Left lobe of liver (tissue), 2 donors: ENCODE measurements at regions not wholly inside any gene's neighbourhood (a gene's known extent, or its start where the extent isn't known, plus 50 kb on each side); places are given as distances from the start of the nearest gene placed in this dataset.
"Not testable (repeated sequence)": the region's sequence is repeated elsewhere in the genome, so short reads cannot be mapped to it uniquely, and the experiment has no call there.

ENCODE experiments used
- ATAC-seq: fragments of 200-7000 bp; cut with Tn5 transposase; one replicate; pipeline ENCODE4 v1.9.1; 2020; ENCODE audit warnings: mild to moderate bottlenecking, moderate library complexity
- DNase-seq: peaks from one replicate; pipeline ENCODE4 v3.0.0-alpha.2; 2020; ENCODE audit warnings: low spot score
- donor health status: DM: no; HTN: no; CAD: no; lungs with moderate emphysema.
- donor health status: DM: no; HTN: yes; CAD: no.

DNA sequence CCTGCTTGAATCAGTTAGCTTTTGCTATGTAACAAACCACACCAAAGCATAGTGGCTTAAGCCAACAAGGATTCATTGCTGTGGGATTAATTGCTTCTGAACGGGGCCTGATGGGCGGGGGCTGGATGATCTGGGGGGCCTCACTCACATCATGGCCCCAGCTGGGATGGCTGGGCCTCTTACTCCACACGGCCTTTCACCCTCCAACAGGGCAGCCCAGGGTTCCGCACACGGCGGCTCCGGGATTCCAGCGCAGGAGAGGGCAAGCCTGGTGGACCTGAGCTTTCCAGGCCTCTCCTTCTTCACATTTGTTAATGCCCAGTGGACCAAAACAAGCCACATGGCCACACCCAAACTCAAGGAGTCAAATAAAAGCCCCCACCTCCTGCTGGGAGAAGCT lies 86.3 kb upstream of the PHLPP1 start:
- no peak for DNase-seq
- ATAC-seq, result no peak

DNA sequence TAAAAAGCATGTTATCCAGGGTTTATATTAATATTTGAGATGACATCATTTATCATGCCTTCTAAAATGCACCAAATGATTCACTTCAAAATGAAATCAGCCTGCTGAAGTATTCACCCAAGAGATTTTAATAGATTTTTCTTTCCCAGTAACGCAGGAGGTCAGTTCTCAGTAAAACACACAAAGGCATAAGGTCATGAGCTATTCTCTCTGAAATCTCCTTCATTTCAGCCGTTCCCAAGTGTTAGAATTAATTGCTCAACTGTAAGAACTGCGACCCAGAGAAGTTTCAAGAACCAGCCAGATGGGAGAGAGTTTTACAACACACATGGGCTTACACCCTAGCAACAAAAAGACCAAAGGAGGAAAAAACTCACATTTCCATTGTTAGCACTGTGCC lies 84.2 kb upstream of the PHLPP1 start:
- no peak for DNase-seq

GRCh38 chr18:62632788-62633455 lies 82.4 kb upstream of the PHLPP1 start:
- DNase-seq (peak; percentile 53), ATAC-seq (peak; percentile 94)

More for the DNA sequence above, 84.2 kb upstream of the PHLPP1 start:
- ATAC-seq, result no peak

GRCh38 chr18:62634458-62634857 lies 80.9 kb upstream of the PHLPP1 start:
- ATAC-seq (no peak), DNase-seq (no peak)

DNA sequence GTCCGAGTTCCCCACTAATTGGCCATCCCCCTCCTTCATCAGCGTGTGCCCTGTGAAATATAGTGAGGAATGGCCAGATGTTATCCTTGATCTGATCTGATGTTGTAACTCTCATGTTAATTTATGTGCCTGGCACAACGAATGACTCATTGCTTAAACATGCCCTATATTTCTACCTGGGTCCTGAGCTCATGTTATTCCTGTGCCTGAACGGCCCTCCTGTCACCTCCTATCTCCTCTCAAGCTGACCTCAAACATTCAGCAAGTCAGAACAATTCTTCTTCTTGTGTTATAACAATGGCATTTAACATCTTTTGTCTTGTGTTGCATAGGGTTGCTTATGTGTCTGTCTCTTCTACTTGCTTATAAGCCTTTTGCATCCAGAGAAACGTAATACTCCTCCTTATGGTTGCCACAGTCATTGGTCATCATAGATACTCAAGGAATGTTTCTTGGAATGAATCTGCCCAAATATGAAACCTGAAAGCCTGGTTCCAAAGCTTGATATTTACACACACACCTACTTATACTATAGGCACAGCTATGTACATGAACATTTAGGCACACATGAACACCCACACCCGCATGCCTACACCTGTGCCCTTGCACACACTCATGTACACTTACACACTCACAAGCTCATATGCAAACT lies 80.2 kb upstream of the PHLPP1 start:
- DNase-seq (no peak), ATAC-seq (no peak)

- DNase-seq (no peak), ATAC-seq (no peak)
These were observed 77.9 kb upstream of the PHLPP1 start for GRCh38 chr18:62637403-62637802.

GRCh38 chr18:62637807-62638687 lies 77.3 kb upstream of the PHLPP1 start:
- peak; percentile 53 for DNase-seq
- ATAC-seq, result peak; percentile 93

- ATAC-seq, result no peak
- no peak for DNase-seq
These were observed 72.2 kb upstream of the PHLPP1 start for GRCh38 chr18:62643181-62643580.

GRCh38 chr18:62644773-62645172 lies 70.6 kb upstream of the PHLPP1 start:
- ATAC-seq, result no peak
- no peak for DNase-seq

GRCh38 chr18:62647179-62647578 lies 68.2 kb upstream of the PHLPP1 start:
- ATAC-seq (no peak), DNase-seq (no peak)

GRCh38 chr18:62648045-62648678 lies 67.2 kb upstream of the PHLPP1 start:
- ATAC-seq (no peak), DNase-seq (no peak)

DNA sequence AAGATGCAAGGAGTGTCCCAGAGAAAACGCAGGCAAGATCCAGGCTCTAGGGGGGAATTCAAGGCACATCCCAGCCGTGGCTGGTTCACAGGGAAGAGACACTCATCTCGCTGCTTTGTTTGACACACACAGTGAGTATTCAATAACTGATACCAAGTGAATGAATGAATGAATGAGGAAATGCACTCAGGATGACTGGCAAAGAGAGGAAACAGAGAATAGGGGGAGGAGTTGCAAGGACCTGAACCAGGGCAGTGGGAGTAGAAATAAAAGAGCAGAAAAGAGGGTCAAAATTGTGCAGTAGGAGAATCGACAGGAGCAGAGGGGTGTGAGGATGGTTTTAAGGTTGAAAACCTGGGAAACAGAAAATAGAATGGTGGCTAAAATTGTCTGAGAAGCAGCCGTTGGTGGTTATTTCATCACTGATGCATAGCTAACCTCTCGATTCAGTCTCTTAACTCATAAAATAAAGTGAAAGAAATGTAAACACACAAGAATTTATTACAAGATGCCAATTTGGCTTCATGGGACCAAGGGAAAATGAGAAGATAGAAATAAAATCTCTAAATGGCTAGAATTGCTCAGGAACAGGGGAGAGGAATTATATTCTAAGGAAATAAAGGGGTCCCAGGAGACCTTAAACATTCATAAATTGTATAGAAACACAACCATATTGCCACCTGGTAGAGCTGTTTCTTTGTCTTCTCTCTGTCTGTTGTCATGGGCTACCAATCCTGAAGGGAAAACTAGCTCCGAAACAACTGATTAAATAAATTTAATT lies 63.9 kb upstream of the PHLPP1 start:
- no peak for ATAC-seq
- no peak for DNase-seq

DNA sequence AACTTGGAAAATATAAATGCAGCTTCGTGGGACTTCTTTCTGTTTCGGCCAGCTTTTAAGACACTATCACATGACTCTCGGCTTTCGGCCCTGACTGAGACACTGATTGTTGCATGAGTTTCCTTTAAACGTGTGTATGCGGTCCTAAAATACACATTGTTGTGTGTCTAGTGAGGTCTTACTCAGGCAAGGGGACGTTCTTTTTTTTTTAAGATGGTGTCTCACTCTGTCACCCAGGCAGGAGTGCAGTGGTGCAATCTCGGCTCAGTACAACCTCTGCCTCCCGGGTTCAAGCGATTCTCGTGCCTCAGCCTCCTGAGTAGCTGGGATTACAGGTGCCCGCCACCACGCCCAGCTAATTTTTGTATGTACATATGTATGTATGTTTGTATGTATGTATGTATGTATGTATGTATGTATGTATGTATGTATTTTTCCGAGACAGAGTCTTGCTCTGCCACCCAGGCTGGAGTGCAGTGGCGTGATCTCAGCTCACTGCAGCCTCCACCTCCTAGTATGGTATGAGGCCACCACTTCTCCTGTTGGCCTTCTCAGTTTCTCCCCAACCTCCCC lies 63.2 kb upstream of the PHLPP1 start:
- ATAC-seq, DNase-seq: not testable (repeated sequence)

DNA sequence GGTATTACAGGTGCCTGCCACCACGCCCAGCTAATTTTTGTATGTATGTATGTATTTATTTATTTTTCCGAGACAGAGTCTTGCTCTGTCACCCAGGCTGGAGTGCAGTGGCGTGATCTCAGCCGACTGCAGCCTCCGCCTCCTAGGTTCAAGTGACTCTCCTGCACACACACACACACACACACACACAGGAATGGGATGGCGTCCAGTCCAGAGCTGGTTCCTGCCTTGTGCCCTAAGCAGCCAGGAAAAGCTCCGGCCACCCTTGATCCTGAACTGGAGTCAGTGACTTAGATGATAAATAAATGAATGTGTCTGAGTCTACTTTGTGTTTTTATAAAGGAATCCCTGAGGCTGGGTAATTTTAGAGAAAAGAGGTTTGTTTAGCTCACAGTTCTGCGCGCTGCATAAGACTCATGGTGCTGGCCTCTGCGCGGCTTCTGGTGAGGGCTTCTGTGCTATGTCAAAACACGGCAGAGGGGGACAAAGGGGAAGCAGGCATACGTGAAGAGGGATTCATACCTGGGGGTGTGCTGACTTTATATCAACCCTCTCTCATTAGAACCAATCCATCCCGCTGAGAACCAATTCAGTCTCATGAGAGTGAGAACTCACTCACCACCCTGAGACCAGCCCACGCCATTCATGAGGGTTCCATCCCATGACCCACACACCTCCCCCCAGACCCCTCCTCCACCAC lies 59.7 kb upstream of the PHLPP1 start:
- DNase-seq (no peak), ATAC-seq (no peak)

- DNase-seq, result no peak
- ATAC-seq, result no peak
These were observed 57.3 kb upstream of the PHLPP1 start for GRCh38 chr18:62658028-62658427.

DNA sequence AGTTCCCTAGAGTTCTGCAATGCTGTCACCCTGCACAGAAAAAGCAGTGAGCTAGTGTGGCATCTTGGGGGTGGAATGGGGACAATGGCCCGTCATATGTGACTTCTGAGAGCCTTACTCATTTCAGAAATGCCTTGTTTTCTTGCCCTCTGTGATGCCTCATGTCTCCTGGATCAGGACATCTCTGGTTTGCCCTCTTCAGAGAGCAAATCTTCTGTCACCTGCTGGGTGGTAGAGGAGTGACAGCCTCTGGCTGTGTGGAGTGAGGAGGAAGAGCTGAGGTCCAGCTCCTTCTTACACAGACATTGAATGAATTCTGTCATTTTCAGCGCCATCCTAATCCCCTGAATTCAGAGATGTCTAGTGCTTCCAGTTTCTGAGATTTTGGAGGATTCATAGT lies 55.6 kb upstream of the PHLPP1 start:
- no peak for DNase-seq
- ATAC-seq, result no peak

- ATAC-seq (no peak), DNase-seq (no peak)
These were observed 54.6 kb upstream of the PHLPP1 start for GRCh38 chr18:62660691-62661090.

DNA sequence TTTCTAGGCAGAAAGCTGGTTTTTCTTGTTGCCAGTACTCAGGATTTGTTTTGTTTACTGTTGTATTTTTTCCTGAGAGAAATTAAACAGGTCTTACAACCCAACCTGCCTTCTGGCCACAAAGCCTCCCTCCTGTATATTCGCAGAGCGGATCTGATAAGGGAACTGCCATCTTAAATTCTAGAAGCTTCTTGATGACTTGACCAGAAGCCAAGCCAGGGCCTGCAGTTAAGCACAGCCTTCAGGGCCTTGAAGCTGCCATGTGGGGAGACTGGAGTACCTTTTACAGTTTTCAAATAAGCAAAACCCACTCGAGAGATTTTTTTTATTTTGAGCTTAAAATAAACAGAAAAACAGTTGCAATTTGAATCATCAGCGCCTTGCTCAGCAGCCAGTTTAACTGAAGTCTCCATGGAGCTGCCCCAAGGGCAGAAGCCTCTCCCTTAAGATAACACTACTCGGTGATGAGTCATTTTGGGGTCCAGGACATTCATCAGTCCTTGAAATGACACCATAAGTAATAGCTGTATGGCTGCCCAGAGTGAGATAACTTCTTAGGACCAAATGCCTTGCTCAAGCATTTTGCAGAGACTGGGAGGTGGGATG lies 51.5 kb upstream of the PHLPP1 start:
- ATAC-seq, result no peak

DNA sequence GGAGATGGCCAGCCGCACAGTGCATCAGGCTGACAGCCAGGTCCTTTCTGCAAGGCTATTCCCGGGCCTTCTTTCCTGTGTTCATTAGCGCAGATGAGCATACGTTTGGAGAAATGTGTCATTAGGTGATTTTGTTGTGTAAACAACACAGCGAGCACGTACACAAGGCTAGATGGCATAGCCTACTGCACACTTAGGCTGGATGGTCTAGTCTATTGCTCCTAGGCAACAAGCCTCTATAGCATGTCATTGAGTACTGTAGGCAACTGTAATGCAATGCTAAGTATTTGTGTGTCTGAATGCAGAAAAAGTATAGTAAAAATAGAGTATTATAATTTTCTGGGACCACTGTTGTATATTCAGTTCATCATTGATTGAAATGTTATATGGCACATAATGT lies 50.9 kb upstream of the PHLPP1 start:
- DNase-seq, result no peak
- no peak for ATAC-seq

More for the DNA sequence above, 51.5 kb upstream of the PHLPP1 start:
- DNase-seq, result no peak
